Smooth muscle cell (in vitro differentiated cells): ENCODE measurements at regions not wholly inside any gene's neighbourhood (a gene's known extent, or its start where the extent isn't known, plus 50 kb on each side); places are given as distances from the start of the nearest gene placed in this dataset.

Experiments used
- DNase-seq: peaks from one replicate; lab custom pipeline; 2025; ENCODE audit not compliant: unreplicated experiment; lab: John Stamatoyannopoulos, UW
- H2AFZ ChIP-seq: fragments of 200-600 bp; sonication (generic); 2 replicates; pipeline ENCODE4 v1.6.0; 2016; ENCODE audit warnings: antibody characterized with exemption, low read depth, mild to moderate bottlenecking
- H3F3A ChIP-seq: fragments of 200-600 bp; sonication (generic); 2 replicates; pipeline ENCODE4 v1.6.0; 2017; ENCODE audit warnings: antibody characterized with exemption, low read depth
- H3K27ac ChIP-seq: fragments of 200-600 bp; sonication (generic); 2 replicates; pipeline ENCODE4 v1.5.1; 2016; ENCODE audit warnings: low read depth, mild to moderate bottlenecking
- H3K27me3 ChIP-seq: fragments of 200-600 bp; sonication (generic); 2 replicates; pipeline ENCODE4 v1.6.1; 2016; ENCODE audit warnings: low read depth, mild to moderate bottlenecking
- H3K36me3 ChIP-seq: fragments of 200-600 bp; sonication (generic); 2 replicates; pipeline ENCODE4 v1.5.1; 2016; ENCODE audit warnings: low read depth
- H3K4me1 ChIP-seq: fragments of 200-600 bp; sonication (generic); 2 replicates; pipeline ENCODE4 v1.5.1; 2016; ENCODE audit warnings: low read depth
- H3K4me2 ChIP-seq: fragments of 200-600 bp; sonication (generic); 2 replicates; pipeline ENCODE4 v1.6.0; 2016; ENCODE audit warnings: mild to moderate bottlenecking
- H3K4me3 ChIP-seq: fragments of 200-600 bp; sonication (generic); 2 replicates; pipeline ENCODE4 v1.5.1; 2016; ENCODE audit warnings: mild to moderate bottlenecking
- H3K79me2 ChIP-seq: fragments of 200-600 bp; sonication (generic); 2 replicates; pipeline ENCODE4 v1.6.0; 2016; ENCODE audit warnings: low read depth, mild to moderate bottlenecking
- H3K9ac ChIP-seq: fragments of 200-600 bp; sonication (generic); 2 replicates; pipeline ENCODE4 v1.6.0; 2016; ENCODE audit warnings: low read depth
- H3K9me3 ChIP-seq: fragments of 200-600 bp; sonication (generic); replicated peaks from 2 replicates; pipeline ENCODE4 v1.5.1; 2016; ENCODE audit warnings: low read depth
- H4K20me1 ChIP-seq: fragments of 200-600 bp; sonication (generic); 2 replicates; pipeline ENCODE4 v1.6.0; 2016; ENCODE audit warnings: low read depth
- WGBS: methylation state at CpG from one replicate; pipeline ENCODE4 v1.1.7; 2016; ENCODE audit warnings: low lambda C conversion rate; 5-methylcytosine and 5-hydroxymethylcytosine counted together
- TF ChIP-seq, protein P1 (sequence below): fragments of 200-600 bp; sonication (generic); IDR thresholded peaks from 2 replicates; pipeline ENCODE4 v1.5.1; 2017; ENCODE audit warnings: borderline replicate concordance, mild to moderate bottlenecking, antibody characterized with exemption; ENCODE audit not compliant: insufficient read depth, poor library complexity, severe bottlenecking

DNA sequence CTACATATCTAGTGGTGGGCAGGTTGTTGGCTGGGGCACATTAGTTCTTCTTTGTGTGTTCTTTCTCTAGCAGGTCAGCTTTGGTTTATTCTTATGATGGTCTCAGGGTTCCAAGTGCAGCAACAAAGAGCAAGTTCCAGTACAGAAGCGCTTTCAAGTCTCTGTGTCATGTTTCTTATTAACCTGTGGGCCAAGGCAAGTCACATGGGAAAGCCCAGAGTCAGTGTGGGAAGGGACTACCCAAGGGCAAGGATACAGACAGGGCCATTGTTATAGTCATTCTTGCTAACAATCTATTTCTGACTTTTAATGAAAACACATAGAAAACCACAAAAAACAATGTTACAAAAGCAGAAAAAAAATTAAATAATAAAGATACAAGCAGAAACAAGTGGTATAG, 754.6 kb downstream of the TBC1D22A start:
- TF ChIP-seq, protein P1, sequence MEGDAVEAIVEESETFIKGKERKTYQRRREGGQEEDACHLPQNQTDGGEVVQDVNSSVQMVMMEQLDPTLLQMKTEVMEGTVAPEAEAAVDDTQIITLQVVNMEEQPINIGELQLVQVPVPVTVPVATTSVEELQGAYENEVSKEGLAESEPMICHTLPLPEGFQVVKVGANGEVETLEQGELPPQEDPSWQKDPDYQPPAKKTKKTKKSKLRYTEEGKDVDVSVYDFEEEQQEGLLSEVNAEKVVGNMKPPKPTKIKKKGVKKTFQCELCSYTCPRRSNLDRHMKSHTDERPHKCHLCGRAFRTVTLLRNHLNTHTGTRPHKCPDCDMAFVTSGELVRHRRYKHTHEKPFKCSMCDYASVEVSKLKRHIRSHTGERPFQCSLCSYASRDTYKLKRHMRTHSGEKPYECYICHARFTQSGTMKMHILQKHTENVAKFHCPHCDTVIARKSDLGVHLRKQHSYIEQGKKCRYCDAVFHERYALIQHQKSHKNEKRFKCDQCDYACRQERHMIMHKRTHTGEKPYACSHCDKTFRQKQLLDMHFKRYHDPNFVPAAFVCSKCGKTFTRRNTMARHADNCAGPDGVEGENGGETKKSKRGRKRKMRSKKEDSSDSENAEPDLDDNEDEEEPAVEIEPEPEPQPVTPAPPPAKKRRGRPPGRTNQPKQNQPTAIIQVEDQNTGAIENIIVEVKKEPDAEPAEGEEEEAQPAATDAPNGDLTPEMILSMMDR, result no peak
- H2AFZ ChIP-seq, result no peak overlapping the region
- H3K9me3 ChIP-seq, result peaks cover 4% of the 10 kb centered on the region
- no peaks in the 10 kb centered on the region for H4K20me1 ChIP-seq
- H3K4me2 ChIP-seq, result no peak overlapping the region
- H3K36me3 ChIP-seq, result no peaks in the 10 kb centered on the region
- WGBS, result 18% methylated on average over 1 of the region's 1 CpG
- H3K4me1 ChIP-seq, result no peaks in the 10 kb centered on the region
- H3F3A ChIP-seq, result no peaks in the 10 kb centered on the region
- no peaks in the 10 kb centered on the region for H3K79me2 ChIP-seq
- no peak for DNase-seq
- no peaks in the 10 kb centered on the region for H3K27me3 ChIP-seq
- no peak overlapping the region for H3K27ac ChIP-seq
- H3K9ac ChIP-seq, result no peak overlapping the region
- H3K4me3 ChIP-seq, result no peak overlapping the region

DNA sequence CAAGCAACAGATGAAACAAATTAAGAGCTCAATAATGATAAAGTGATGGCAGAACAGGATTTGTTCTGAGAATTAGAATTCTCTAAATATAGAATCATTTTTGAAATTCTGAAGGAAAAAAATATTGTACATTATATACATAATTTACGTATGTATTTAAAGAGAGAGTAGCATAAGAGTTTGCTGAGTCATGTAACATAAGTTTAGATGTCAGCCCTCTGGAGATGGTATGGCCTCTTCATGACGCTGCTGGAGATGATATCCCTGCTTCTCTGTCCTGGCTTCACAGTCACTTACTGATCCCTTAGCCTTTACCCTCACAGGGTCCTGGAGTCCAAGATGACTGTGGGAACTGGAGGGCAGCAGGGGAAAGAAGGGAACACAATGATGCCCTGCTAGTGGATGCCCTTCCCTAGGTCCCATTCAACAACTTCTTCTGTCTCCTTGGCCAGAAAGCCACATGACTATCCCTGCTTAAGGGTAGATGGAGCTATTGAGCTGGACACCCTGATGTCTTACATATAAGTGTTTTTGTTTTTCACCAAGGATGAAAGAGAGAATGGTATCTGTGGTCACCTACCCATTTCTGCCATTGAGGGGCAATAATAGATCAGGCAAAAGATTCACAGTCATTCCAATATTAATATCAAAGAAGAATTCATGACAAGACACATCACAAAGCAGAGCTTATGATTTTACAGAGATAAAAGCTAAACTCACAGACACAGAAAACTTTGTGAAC, 753.1 kb downstream of the TBC1D22A start:
- H4K20me1 ChIP-seq, result no peaks in the 10 kb centered on the region
- WGBS, result 74% methylated on average over 2 of the region's 2 CpGs
- H3K27ac ChIP-seq, result no peak overlapping the region

DNA sequence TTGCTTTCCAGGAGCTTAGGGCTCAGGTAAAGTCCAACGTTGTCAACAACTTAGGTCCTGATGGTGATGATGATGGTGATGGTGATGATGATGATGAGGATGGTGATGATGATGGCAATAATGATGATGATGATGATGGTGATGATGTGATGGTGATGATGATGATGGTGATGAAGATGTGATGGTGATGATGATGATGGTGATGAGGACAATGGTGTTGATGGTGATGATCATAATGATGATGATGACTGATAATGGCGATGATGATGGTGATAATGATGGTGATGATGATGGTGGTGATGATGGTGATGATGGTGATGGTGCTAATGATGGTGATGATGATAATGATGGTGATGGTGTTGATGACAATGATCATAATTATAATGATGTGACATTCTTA, 750.2 kb downstream of the TBC1D22A start:
- Histone ChIP-seq H4K20me1 (no peaks in the 10 kb centered on the region), H2AFZ (no peak overlapping the region), H3K4me2 (no peak overlapping the region), H3K4me3 (no peak overlapping the region), H3K79me2 (no peaks in the 10 kb centered on the region), H3K4me1 (no peaks in the 10 kb centered on the region), H3K9ac (no peak overlapping the region), H3K27ac (no peak overlapping the region), H3K27me3 (no peaks in the 10 kb centered on the region), H3F3A (no peaks in the 10 kb centered on the region), H3K9me3 (peaks cover 5% of the 10 kb centered on the region), H3K36me3 (no peaks in the 10 kb centered on the region)
- 72% methylated on average over 2 of the region's 2 CpGs for WGBS
- TF ChIP-seq, protein P1, result no peak
- DNase-seq, result no peak

More for the DNA sequence above, 753.1 kb downstream of the TBC1D22A start:
- TF ChIP-seq, protein P1, result peak; percentile 20
- Histone ChIP-seq H3K27me3 (no peaks in the 10 kb centered on the region), H3K9ac (no peak overlapping the region), H3K4me1 (no peaks in the 10 kb centered on the region), H3K36me3 (no peaks in the 10 kb centered on the region), H3K4me2 (no peak overlapping the region), H3K4me3 (no peak overlapping the region), H3F3A (no peaks in the 10 kb centered on the region), H3K79me2 (no peaks in the 10 kb centered on the region), H2AFZ (no peak overlapping the region), H3K9me3 (peaks cover 4% of the 10 kb centered on the region)
- DNase-seq, result no peak

DNA sequence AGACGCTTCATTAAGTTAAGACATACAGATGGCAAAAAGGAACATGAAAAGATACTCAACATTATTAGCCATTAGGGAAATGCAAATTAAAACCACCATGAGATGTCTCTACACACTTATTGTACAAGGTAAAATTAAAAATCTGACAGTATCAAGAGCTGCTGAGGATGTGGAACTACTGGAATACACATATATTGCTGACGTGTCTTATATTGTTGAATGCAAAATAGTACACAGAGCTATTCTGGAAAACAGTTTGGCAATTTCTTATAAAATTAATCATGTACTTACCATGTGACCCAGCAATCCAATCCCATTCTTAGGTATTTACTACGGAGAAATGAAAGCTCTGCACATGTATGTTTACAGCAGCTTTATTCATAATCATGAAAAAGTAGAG, 742.5 kb downstream of the TBC1D22A start:
- Histone ChIP-seq H3K4me2 (no peak overlapping the region), H3K9ac (no peak overlapping the region), H3K4me3 (no peak overlapping the region), H4K20me1 (no peaks in the 10 kb centered on the region), H2AFZ (no peak overlapping the region), H3K36me3 (no peaks in the 10 kb centered on the region), H3K4me1 (no peaks in the 10 kb centered on the region), H3F3A (no peaks in the 10 kb centered on the region), H3K27ac (no peak overlapping the region), H3K79me2 (no peaks in the 10 kb centered on the region), H3K27me3 (no peaks in the 10 kb centered on the region), H3K9me3 (peaks cover 10% of the 10 kb centered on the region)
- no peak for DNase-seq
- WGBS, result 64% methylated on average over 3 of the region's 3 CpGs
- TF ChIP-seq, protein P1, result no peak
